HCT116 (cell line): ENCODE measurements at regions not wholly inside any gene's neighbourhood (a gene's known extent, or its start where the extent isn't known, plus 50 kb on each side); places are given as distances from the start of the nearest gene placed in this dataset.

Experiments
- ATAC-seq: fragments of 200-7000 bp; cut with Tn5 transposase; 2 replicates; pipeline ENCODE4 v1.9.1; 2020; ENCODE audit warnings: mild to moderate bottlenecking, moderate library complexity
- BruUV-seq: library from RNA; stranded (reverse); fragments of 400-500 nt; replicated peaks from 2 replicates; lab custom pipeline; 2021; lab: Mats Ljungman, UMichigan
- CTCF ChIA-PET: fragments of 300-600 bp; sonication (Branson Sonifier 250); formaldehyde crosslinking; loops from one replicate; lab custom pipeline; 2021; ENCODE audit warnings: antibody characterized with exemption; lab: Charles Lee
- POLR2A ChIA-PET: fragments of 300-600, 350-600 bp; sonication (Branson Sonifier 250); formaldehyde crosslinking; loops from one replicate; lab custom pipeline; 2021; ENCODE audit warnings: antibody characterized with exemption; lab: Charles Lee
- RAD21 ChIA-PET, 2 experiments: fragments of 300-600 bp; sonication (Branson Sonifier 250); formaldehyde crosslinking; loops; one replicate each; lab custom pipeline; 2023; ENCODE audit warnings: low total read pairs in 2 of 2; ENCODE audit not compliant: uncharacterized antibody in 2 of 2, unreplicated experiment in 2 of 2, low non-redundant PET in 1 of 2; lab: Charles Lee
- DNase-seq: peaks from one replicate; pipeline ENCODE4 v3.0.0-alpha.2; 2010; ENCODE audit warnings: low read depth, low spot score
- H2AFZ ChIP-seq: fragments of 200-600 bp; shearing (Covaris generic), sonication (generic); 2 replicates; pipeline ENCODE4 v1.6.1; 2017; ENCODE audit warnings: low read depth, mixed run types, mixed read lengths, antibody characterized with exemption, low read length; ENCODE audit not compliant: poor library complexity, severe bottlenecking
- H3K27ac ChIP-seq: 2 replicates; pipeline ENCODE4 v1.5.1; 2012; ENCODE audit warnings: low read depth, low read length
- H3K27me3 ChIP-seq: fragments of 200-600 bp; sonication (generic); 2 replicates; pipeline ENCODE4 v1.6.1; 2016; ENCODE audit warnings: mixed run types, low read length, mixed read lengths; ENCODE audit not compliant: insufficient read depth
- H3K36me3 ChIP-seq, 2 experiments: fragments of 200-500 bp in 1 of 2; fragments of 200-600 bp in 1 of 2; sonication (Bioruptor generic) in 1 of 2; sonication (generic) in 1 of 2; 2 replicates each; pipeline versions ENCODE4 v1.5.1 to v1.6.1; 2014 to 2016; ENCODE audit warnings: low read length in 2 of 2, inconsistent platforms in 1 of 2, mixed read lengths in 1 of 2, mixed run types in 1 of 2; ENCODE audit not compliant: insufficient read depth in 2 of 2, control insufficient read depth in 1 of 2
- H3K4me1 ChIP-seq, 2 experiments: fragments of 200-600 bp in 1 of 2; sonication (generic) in 1 of 2; 2 replicates each; pipeline versions ENCODE4 v1.5.1 to v1.6.1; 2012 to 2017; ENCODE audit warnings: low read length in 2 of 2, inconsistent platforms in 1 of 2, mild to moderate bottlenecking in 1 of 2, mixed read lengths in 1 of 2, mixed run types in 1 of 2, moderate library complexity in 1 of 2; ENCODE audit not compliant: insufficient read depth in 2 of 2, control insufficient read depth in 1 of 2
- H3K4me2 ChIP-seq: fragments of 200-600 bp; sonication (generic); 2 replicates; pipeline ENCODE4 v1.6.1; 2017; ENCODE audit warnings: mixed run types, low read length, mixed read lengths
- H3K4me3 ChIP-seq, 2 experiments: fragments of 200-600 bp in 1 of 2; sonication (generic) in 1 of 2; replicated peaks in 1 of 2; 2 replicates each; pipeline ENCODE4 v1.5.1; 2011 to 2016; ENCODE audit warnings: low read length in 2 of 2, control low read depth in 1 of 2, low read depth in 1 of 2, mild to moderate bottlenecking in 1 of 2, mixed read lengths in 1 of 2, mixed run types in 1 of 2
- H3K79me2 ChIP-seq: fragments of 200-600 bp; sonication (generic); 2 replicates; pipeline ENCODE4 v1.6.1; 2017; ENCODE audit warnings: mild to moderate bottlenecking, mixed run types, low read length, moderate library complexity, mixed read lengths; ENCODE audit not compliant: insufficient read depth
- H3K9ac ChIP-seq: fragments of 200-600 bp; sonication (generic); 2 replicates; pipeline ENCODE4 v1.6.1; 2016; ENCODE audit warnings: low read length, mixed read lengths
- H3K9me2 ChIP-seq: fragments of 200-600 bp; sonication (generic), shearing (Covaris generic); 2 replicates; pipeline ENCODE4 v1.6.1; 2017; ENCODE audit warnings: mixed run types, mild to moderate bottlenecking, moderate library complexity; ENCODE audit not compliant: insufficient read depth
- H3K9me3 ChIP-seq, 2 experiments: fragments of 200-500 bp in 1 of 2; fragments of 200-600 bp in 1 of 2; sonication (Bioruptor generic) in 1 of 2; sonication (generic) in 1 of 2; 2 replicates each; pipeline ENCODE4 v1.6.1; 2014 to 2017; ENCODE audit warnings: low read length in 2 of 2, mixed read lengths in 2 of 2, inconsistent platforms in 1 of 2, low read depth in 1 of 2, mild to moderate bottlenecking in 1 of 2, mixed run types in 1 of 2, moderate library complexity in 1 of 2; ENCODE audit not compliant: control insufficient read depth in 1 of 2, insufficient read depth in 1 of 2
- H4K20me1 ChIP-seq: fragments of 200-600 bp; sonication (generic), shearing (Covaris generic); 2 replicates; pipeline ENCODE4 v1.6.1; 2017; ENCODE audit warnings: mixed run types, mild to moderate bottlenecking, moderate library complexity; ENCODE audit not compliant: insufficient read depth
- CBX3 ChIP-seq: IDR thresholded peaks from 2 replicates; pipeline ENCODE4 v1.6.1; 2012; ENCODE audit warnings: low read depth
- CEBPB ChIP-seq: IDR thresholded peaks from 2 replicates; pipeline ENCODE4 v1.6.1; 2012; ENCODE audit warnings: low read depth
- FOSL1 ChIP-seq: IDR thresholded peaks from 2 replicates; pipeline ENCODE4 v1.6.1; 2012; ENCODE audit warnings: low read depth
- JUND ChIP-seq: IDR thresholded peaks from 2 replicates; pipeline ENCODE4 v1.6.1; 2012
- POLR2A ChIP-seq: IDR thresholded peaks from 2 replicates; pipeline ENCODE4 v1.7.0; 2011; ENCODE audit warnings: borderline replicate concordance; ENCODE audit not compliant: insufficient read depth, insufficient read length; ENCODE audit errors: extremely low read depth
- RAD21 ChIP-seq: IDR thresholded peaks from 2 replicates; pipeline ENCODE4 v1.6.1; 2012; ENCODE audit warnings: low read depth, mild to moderate bottlenecking
- YY1 ChIP-seq: IDR thresholded peaks from 2 replicates; pipeline ENCODE4 v1.6.1; 2011; ENCODE audit warnings: low read length, low read depth, moderate library complexity, mild to moderate bottlenecking; ENCODE audit not compliant: insufficient replicate concordance; ENCODE audit errors: extremely low read depth
- intact Hi-C: fragments of 100-400 bp; cut with micrococcal nuclease; formaldehyde crosslinking; loops from 2 replicates; pipeline ENCODE4 v1.10.0; 2022

DNA sequence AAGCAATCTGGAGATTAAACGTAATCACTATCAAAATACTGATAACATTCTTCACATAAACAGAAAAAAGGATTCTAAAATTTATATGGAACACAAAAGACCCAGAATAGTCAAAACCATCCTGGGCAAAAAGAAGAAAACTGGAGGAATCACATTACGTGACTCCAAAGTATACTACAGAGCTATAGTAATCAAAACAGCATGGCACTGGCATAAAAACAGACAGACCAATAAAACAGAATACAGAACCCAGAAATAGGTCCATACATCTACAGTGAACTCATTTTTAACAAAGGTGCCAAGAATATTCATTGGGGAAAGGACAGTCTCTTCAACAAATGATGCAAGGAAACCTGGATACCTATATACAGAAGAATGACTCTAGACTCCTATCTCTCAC lies 621.9 kb upstream of the CCDC54 start:
- ChIA-PET CTCF (no interaction called here), POLR2A (no interaction called here), RAD21 (no interaction called here)
- no peaks in the 10 kb centered on the region for H3K9me3 ChIP-seq
- no peak overlapping the region for H3K9ac ChIP-seq
- DNase-seq (no peak), ATAC-seq (no peak)
- no peaks in the 10 kb centered on the region for H4K20me1 ChIP-seq
- H3K9me2 ChIP-seq, result no peaks in the 10 kb centered on the region
- no peak overlapping the region for H3K4me2 ChIP-seq
- no peaks in the 10 kb centered on the region for H3K79me2 ChIP-seq
- no peaks in the 10 kb centered on the region for H3K4me1 ChIP-seq
- no peaks in the 10 kb centered on the region for H3K36me3 ChIP-seq
- H2AFZ ChIP-seq, result no peak overlapping the region
- intact Hi-C loops, result no loop called here
- no TSS peak for BruUV-seq
- H3K4me3 ChIP-seq, result no peak overlapping the region
- TF ChIP-seq CBX3, result peak; percentile 65; the same call in 1 of the 2 replicates
- TF ChIP-seq CEBPB, result no peak
- TF ChIP-seq, all 23 proteins: peak for 1
- Histone ChIP-seq H3K27me3 (no peaks in the 10 kb centered on the region), H3K27ac (no peak overlapping the region)

GRCh38 chr3:106756901-106757300 lies 620.3 kb upstream of the CCDC54 start:
- no peak overlapping the region for H2AFZ ChIP-seq
- no peaks in the 10 kb centered on the region for H3K9me3 ChIP-seq
- no peak for DNase-seq
- H3K4me1 ChIP-seq, result no peaks in the 10 kb centered on the region
- ChIA-PET RAD21 (no interaction called here), CTCF (no interaction called here), POLR2A (no interaction called here)
- intact Hi-C loops, result no loop called here
- no peaks in the 10 kb centered on the region for H4K20me1 ChIP-seq
- H3K36me3 ChIP-seq, result no peaks in the 10 kb centered on the region
- no peak for ATAC-seq
- H3K4me3 ChIP-seq, result no peak overlapping the region
- no peaks in the 10 kb centered on the region for H3K27me3 ChIP-seq
- TF ChIP-seq YY1, result no peak
- TF ChIP-seq RAD21, result no peak
- TF ChIP-seq POLR2A, result no peak
- TF ChIP-seq FOSL1, result no peak
- no peak for TF ChIP-seq JUND
- TF ChIP-seq, all 23 proteins: peak for 0
- Histone ChIP-seq H3K9ac (no peak overlapping the region), H3K27ac (no peak overlapping the region), H3K9me2 (no peaks in the 10 kb centered on the region), H3K79me2 (no peaks in the 10 kb centered on the region), H3K4me2 (no peak overlapping the region)
- no TSS peak for BruUV-seq
